ENCODE measurements at regions not wholly inside any gene's neighbourhood (a gene's known extent, or its start where the extent isn't known, plus 50 kb on each side); places are given as distances from the start of the nearest gene placed in this dataset.

DNA sequence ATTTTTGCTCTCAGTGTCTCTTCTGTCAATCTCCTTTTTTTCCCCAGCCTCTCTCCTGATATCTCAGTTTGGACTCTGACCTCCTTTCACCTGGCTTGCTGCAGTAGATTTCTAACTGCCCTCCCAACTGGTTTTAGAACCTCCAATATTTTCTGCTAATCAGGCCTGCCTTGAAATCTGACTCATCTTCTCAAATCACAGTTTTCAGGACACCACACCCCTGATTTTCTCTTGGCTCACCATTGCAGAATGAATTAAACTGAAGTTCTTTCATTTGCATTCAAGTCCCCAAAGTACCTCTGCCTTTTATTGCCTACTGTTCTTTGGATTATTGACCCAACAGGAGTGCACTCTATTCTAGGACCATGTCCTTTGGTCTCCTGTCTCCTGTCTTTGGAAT lies 310.4 kb upstream of the TRPC7 start:
- in situ Hi-C loops (cut with MboI), result no loop called here
- BruUV-seq (replicated peaks), result no TSS peak

DNA sequence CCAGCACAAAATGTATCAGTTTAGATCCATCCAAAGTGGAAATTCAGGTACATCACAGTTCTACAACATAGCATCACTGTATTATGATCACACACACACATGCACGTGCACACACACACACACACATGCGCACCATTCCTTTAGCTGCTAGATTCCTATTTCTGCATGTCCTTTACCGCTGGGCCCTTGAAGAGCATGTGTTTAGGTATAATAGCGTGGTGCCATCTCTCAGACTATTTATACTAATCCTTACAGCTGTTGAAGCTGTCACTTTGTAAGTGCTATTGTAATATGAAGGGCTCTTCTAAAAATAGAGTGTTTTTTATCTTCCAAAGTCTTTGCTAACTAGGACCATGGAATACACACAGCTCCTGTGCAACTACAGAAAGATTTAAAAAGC lies 308.8 kb upstream of the TRPC7 start:
- no peaks in the 10 kb centered on the region for H3K9me3 ChIP-seq (replicated peaks; ENCODE audit: control insufficient read depth, insufficient read depth, low read length)
- FAIRE-seq (no peak), DNase-seq (ENCODE audit: low read depth, low spot score) (no peak), ATAC-seq (no peak)
- H3K4me2 ChIP-seq (ENCODE audit: control insufficient read depth, insufficient read depth), result no peak overlapping the region
- RAD21 ChIA-PET (ENCODE audit: unreplicated experiment), result no interaction called here
- H2AFZ ChIP-seq (ENCODE audit: control insufficient read depth, low read depth, low read length), result no peak overlapping the region
- CTCF ChIA-PET, result no interaction called here
- POLR2A ChIA-PET, result no interaction called here
- H3K79me2 ChIP-seq (ENCODE audit: control insufficient read depth, insufficient read depth, low read length), result no peaks in the 10 kb centered on the region
- H4K20me1 ChIP-seq (ENCODE audit: control insufficient read depth, insufficient read depth), result no peaks in the 10 kb centered on the region
- intact Hi-C loops (cut with micrococcal nuclease; ENCODE audit: unreplicated experiment) (no loop called here), in situ Hi-C loops (cut with MboI) (no loop called here)
- H3K9ac ChIP-seq (ENCODE audit: control insufficient read depth, insufficient read depth, low read length), result no peak overlapping the region
- WGBS (ENCODE audit: insufficient coverage, insufficient replicate concordance, low lambda C conversion rate, missing lambda C conversion rate), result 32% methylated on average over 4 of the region's 4 CpGs
- H3K4me3 ChIP-seq, result no peak overlapping the region
- no peaks in the 10 kb centered on the region for H3K27me3 ChIP-seq (replicated peaks in 1 of 2; ENCODE audit: control insufficient read depth in 2 of 2, insufficient read depth in 2 of 2, low read length in 1 of 2)
- H3K36me3 ChIP-seq (ENCODE audit: control insufficient read depth in 2 of 2, insufficient read depth in 2 of 2, low read length in 1 of 2), result no peaks in the 10 kb centered on the region
- SMC1A ChIA-PET (ENCODE audit: uncharacterized antibody, unreplicated experiment), result no interaction called here
- H3K27ac ChIP-seq (ENCODE audit: control insufficient read depth, insufficient read depth), result no peak overlapping the region
- BruUV-seq (replicated peaks), result no TSS peak
- no peaks in the 10 kb centered on the region for H3K4me1 ChIP-seq (ENCODE audit: control insufficient read depth, insufficient read depth, low read length)
- TF ChIP-seq, protein P1, sequence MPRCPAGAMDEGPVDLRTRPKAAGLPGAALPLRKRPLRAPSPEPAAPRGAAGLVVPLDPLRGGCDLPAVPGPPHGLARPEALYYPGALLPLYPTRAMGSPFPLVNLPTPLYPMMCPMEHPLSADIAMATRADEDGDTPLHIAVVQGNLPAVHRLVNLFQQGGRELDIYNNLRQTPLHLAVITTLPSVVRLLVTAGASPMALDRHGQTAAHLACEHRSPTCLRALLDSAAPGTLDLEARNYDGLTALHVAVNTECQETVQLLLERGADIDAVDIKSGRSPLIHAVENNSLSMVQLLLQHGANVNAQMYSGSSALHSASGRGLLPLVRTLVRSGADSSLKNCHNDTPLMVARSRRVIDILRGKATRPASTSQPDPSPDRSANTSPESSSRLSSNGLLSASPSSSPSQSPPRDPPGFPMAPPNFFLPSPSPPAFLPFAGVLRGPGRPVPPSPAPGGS (IDR thresholded peaks at IDR 0.05; ENCODE audit: borderline replicate concordance, insufficient read depth, low read depth, low read length, poor library complexity, severe bottlenecking), result no peak
- no peak for TF ChIP-seq ZBED1 (IDR thresholded peaks at IDR 0.05; ENCODE audit: borderline replicate concordance)
- TF ChIP-seq POLR2A (IDR thresholded peaks at IDR 0.05; ENCODE audit: low read depth, low read length), result no peak
- TF ChIP-seq MYC (IDR thresholded peaks at IDR 0.05; ENCODE audit: insufficient read depth, insufficient read length, insufficient replicate concordance, low read length, severe bottlenecking), result no peak
- TF ChIP-seq, protein P2, sequence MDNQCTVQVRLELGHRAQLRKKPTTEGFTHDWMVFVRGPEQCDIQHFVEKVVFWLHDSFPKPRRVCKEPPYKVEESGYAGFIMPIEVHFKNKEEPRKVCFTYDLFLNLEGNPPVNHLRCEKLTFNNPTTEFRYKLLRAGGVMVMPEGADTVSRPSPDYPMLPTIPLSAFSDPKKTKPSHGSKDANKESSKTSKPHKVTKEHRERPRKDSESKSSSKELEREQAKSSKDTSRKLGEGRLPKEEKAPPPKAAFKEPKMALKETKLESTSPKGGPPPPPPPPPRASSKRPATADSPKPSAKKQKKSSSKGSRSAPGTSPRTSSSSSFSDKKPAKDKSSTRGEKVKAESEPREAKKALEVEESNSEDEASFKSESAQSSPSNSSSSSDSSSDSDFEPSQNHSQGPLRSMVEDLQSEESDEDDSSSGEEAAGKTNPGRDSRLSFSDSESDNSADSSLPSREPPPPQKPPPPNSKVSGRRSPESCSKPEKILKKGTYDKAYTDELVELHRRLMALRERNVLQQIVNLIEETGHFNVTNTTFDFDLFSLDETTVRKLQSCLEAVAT (IDR thresholded peaks at IDR 0.05), result no peak
- TF ChIP-seq JUND (IDR thresholded peaks at IDR 0.05; ENCODE audit: low read depth, low read length), result no peak
- no peak for TF ChIP-seq MXI1 (IDR thresholded peaks at IDR 0.05; ENCODE audit: low read depth, low read length)
- TF ChIP-seq BHLHE40 (IDR thresholded peaks at IDR 0.05; ENCODE audit: borderline replicate concordance in 1 of 2, low read depth in 2 of 2, low read length in 1 of 2), result no peak

More for the DNA sequence above, 310.4 kb upstream of the TRPC7 start:
- SMC1A ChIA-PET (ENCODE audit: uncharacterized antibody, unreplicated experiment), result no interaction called here
- H3K9ac ChIP-seq (ENCODE audit: control insufficient read depth, insufficient read depth, low read length), result no peak overlapping the region
- no peaks in the 10 kb centered on the region for H3K79me2 ChIP-seq (ENCODE audit: control insufficient read depth, insufficient read depth, low read length)
- POLR2A ChIA-PET, result no interaction called here
- DNase-seq (ENCODE audit: low read depth, low spot score) (no peak), FAIRE-seq (no peak), ATAC-seq (no peak)
- H3K27ac ChIP-seq (ENCODE audit: control insufficient read depth, insufficient read depth), result no peak overlapping the region
- CTCF ChIA-PET, result no interaction called here
- H3K9me3 ChIP-seq (replicated peaks; ENCODE audit: control insufficient read depth, insufficient read depth, low read length), result no peaks in the 10 kb centered on the region
- no peak overlapping the region for H2AFZ ChIP-seq (ENCODE audit: control insufficient read depth, low read depth, low read length)
- intact Hi-C loops (cut with micrococcal nuclease; ENCODE audit: unreplicated experiment), result no loop called here
- no peaks in the 10 kb centered on the region for H3K4me1 ChIP-seq (ENCODE audit: control insufficient read depth, insufficient read depth, low read length)
- no peaks in the 10 kb centered on the region for H3K36me3 ChIP-seq (ENCODE audit: control insufficient read depth in 2 of 2, insufficient read depth in 2 of 2, low read length in 1 of 2)
- no peak for TF ChIP-seq CREM (IDR thresholded peaks at IDR 0.05; ENCODE audit: low read depth)
- TF ChIP-seq ETV6 (conservative IDR thresholded peaks at IDR 0.05 in 1 of 2, IDR thresholded peaks at IDR 0.05 in 1 of 2; ENCODE audit: borderline replicate concordance in 1 of 2, low read depth in 1 of 2), result no peak
- TF ChIP-seq POLR2AphosphoS2 (IDR thresholded peaks at IDR 0.05; ENCODE audit: low read depth, low read length), result no peak
- no peak for TF ChIP-seq TCF7 (IDR thresholded peaks at IDR 0.05; ENCODE audit: borderline replicate concordance)
- TF ChIP-seq, protein P3, sequence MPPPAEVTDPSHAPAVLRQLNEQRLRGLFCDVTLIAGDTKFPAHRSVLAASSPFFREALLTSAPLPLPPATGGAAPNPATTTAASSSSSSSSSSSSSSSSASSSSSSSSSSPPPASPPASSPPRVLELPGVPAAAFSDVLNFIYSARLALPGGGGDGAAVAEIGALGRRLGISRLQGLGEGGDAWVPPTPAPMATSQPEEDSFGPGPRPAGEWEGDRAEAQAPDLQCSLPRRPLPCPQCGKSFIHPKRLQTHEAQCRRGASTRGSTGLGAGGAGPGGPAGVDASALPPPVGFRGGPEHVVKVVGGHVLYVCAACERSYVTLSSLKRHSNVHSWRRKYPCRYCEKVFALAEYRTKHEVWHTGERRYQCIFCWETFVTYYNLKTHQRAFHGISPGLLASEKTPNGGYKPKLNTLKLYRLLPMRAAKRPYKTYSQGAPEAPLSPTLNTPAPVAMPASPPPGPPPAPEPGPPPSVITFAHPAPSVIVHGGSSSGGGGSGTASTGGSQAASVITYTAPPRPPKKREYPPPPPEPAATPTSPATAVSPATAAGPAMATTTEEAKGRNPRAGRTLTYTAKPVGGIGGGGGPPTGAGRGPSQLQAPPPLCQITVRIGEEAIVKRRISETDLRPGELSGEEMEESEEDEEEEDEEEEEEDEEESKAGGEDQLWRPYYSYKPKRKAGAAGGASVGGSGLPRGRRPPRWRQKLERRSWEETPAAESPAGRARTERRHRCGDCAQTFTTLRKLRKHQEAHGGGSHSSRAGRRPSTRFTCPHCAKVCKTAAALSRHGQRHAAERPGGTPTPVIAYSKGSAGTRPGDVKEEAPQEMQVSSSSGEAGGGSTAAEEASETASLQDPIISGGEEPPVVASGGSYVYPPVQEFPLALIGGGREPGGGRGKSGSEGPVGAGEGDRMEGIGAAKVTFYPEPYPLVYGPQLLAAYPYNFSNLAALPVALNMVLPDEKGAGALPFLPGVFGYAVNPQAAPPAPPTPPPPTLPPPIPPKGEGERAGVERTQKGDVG (CRISPR knock-in tag; IDR thresholded peaks at IDR 0.05), result no peak
- H3K4me2 ChIP-seq (ENCODE audit: control insufficient read depth, insufficient read depth), result no peak overlapping the region
- RAD21 ChIA-PET (ENCODE audit: unreplicated experiment), result no interaction called here
- H3K27me3 ChIP-seq (replicated peaks in 1 of 2; ENCODE audit: control insufficient read depth in 2 of 2, insufficient read depth in 2 of 2, low read length in 1 of 2), result no peaks in the 10 kb centered on the region
- H3K4me3 ChIP-seq, result no peak overlapping the region
- H4K20me1 ChIP-seq (ENCODE audit: control insufficient read depth, insufficient read depth), result no peaks in the 10 kb centered on the region

All from GM12878 (cell line).